RWPE1 (cell line): ENCODE measurements at regions not wholly inside any gene's neighbourhood (a gene's known extent, or its start where the extent isn't known, plus 50 kb on each side); places are given as distances from the start of the nearest gene placed in this dataset.

Experiments
- CTCF ChIA-PET: fragments of 350-600 bp; sonication (Branson Sonifier 250); formaldehyde crosslinking; extraction: SDS; loops from one replicate; lab custom pipeline; 2021; lab: Yijun Ruan, JAX
- POLR2A ChIA-PET: fragments of 400-600 bp; formaldehyde crosslinking; extraction: SDS; loops from one replicate; lab custom pipeline; 2020; ENCODE audit warnings: antibody characterized with exemption; ENCODE audit not compliant: low non-redundant PET; lab: Yijun Ruan, JAX
- DNase-seq: peaks from one replicate; pipeline ENCODE4 v3.0.0; 2012; ENCODE audit warnings: low spot score
- H3K27ac ChIP-seq: fragments of 450-650 bp; 2 replicates; pipeline ENCODE4 v1.5.1; 2017
- CTCF ChIP-seq: fragments of 450-650 bp; conservative IDR thresholded peaks from 2 replicates; pipeline ENCODE4 v1.5.1; 2017; ENCODE audit warnings: low read depth, mild to moderate bottlenecking

- ChIA-PET CTCF (no interaction called here), POLR2A (no interaction called here)
- no peak for DNase-seq
- TF ChIP-seq CTCF: no peak
- H3K27ac ChIP-seq: no peak overlapping the region
These were observed 164.8 kb upstream of the RPS6KA3 start for GRCh38 chrX:20431486-20431885.

- DNase-seq: no peak
- no peak for TF ChIP-seq CTCF
- ChIA-PET CTCF (no interaction called here), POLR2A (no interaction called here)
- H3K27ac ChIP-seq: no peak overlapping the region
These were observed 160.6 kb upstream of the RPS6KA3 start for GRCh38 chrX:20427173-20427770.

GRCh38 chrX:20421697-20422096 is 155.0 kb upstream of the RPS6KA3 start:
- TF ChIP-seq CTCF: no peak
- no peak overlapping the region for H3K27ac ChIP-seq
- DNase-seq: no peak
- CTCF ChIA-PET: no interaction called here
- POLR2A ChIA-PET: no interaction called here

DNA sequence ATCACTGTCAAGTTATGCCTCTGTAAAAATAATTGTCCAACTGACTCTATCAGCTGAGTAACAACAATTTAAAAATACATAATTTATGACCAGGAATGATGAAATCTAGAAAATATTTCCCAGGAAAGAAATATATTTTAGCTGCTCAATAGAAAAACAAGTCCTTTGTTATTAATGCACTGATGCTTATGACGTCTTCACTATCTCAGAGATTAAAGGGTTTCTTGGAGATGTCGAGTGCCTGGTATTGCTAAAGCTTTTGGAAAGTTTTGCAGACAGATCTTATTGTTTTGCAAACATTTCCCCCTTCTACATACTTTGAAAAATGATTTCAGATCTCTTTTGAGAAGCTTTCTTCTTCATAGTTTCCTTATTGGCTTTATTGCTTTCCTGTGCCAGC is 154.6 kb upstream of the RPS6KA3 start:
- TF ChIP-seq CTCF: no peak
- no peak for DNase-seq
- POLR2A ChIA-PET: no interaction called here
- no peak overlapping the region for H3K27ac ChIP-seq
- CTCF ChIA-PET: no interaction called here

DNA sequence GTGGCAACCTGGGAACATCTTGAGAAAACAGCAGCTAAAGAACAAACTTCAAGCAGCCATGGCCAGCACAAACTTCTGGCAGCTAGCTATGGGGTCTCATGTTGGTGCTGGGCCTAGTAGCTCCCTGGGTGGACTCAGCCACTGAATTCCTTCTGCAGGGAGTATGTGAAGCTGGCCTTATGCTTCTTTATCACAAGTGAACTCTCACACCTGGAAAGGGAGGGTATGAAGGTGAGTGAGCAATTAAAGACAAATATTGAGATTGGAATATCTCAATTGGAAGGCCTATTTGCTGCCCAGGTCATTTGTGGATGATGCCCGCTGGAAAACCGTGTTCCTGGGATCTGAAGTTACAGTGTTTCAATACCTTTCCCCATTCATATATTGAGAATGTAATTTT is 153.3 kb upstream of the RPS6KA3 start:
- ChIA-PET CTCF (no interaction called here), POLR2A (no interaction called here)
- no peak for DNase-seq
- no peak for TF ChIP-seq CTCF
- no peak overlapping the region for H3K27ac ChIP-seq

DNA sequence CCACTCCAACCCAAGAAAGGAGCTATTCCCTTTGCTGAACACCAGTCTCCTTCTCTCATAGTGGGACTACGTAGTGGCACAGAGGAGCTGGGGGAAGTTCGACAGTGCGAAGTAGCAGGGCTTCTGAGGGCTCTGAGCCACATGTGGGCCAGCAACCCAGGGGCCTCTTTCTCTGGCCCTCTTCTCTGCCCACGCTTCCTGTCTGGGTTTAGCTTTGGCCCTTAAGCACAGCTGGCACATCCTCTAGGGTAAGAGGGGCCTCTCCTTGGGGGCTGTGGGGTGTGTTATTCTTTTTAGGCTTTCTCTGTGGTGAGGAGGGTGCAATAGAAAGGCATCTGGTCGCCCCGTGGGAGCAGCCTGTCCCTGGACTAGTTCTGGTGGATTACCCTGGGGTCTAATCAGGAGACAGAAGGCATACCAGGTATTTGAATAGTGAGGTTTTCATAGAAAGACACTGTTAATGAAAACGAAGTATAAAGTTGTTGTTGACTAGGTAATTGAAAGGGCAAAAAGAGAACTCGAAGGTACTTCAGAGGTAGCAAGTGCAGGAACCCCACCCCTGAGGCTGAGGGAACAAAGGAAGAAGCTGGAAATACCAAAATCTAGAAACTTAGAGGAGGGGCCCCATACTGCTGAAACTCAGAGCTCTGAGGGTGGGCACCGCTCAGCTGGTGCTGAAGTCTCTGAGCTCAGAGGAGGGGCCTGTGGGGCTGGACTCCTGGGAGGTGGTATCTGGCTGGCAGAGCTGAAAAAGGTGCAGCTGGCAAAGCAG is 151.9 kb upstream of the RPS6KA3 start:
- CTCF ChIA-PET: no interaction called here
- TF ChIP-seq CTCF: no peak
- POLR2A ChIA-PET: no interaction called here

More for the DNA sequence above, 151.9 kb upstream of the RPS6KA3 start:
- no peak overlapping the region for H3K27ac ChIP-seq
- no peak for DNase-seq
